Stimulated activated CD8-positive, alpha-beta memory T cell treated with anti-CD3 and anti-CD28 coated beads, Interleukin-4, amount 100 ng/mL, for 48 hours (primary cell): ENCODE measurements at regions not wholly inside any gene's neighbourhood (a gene's known extent, or its start where the extent isn't known, plus 50 kb on each side); places are given as distances from the start of the nearest gene placed in this dataset.

Experiments
- DNase-seq: peaks from one replicate; pipeline ENCODE4 v3.0.0-alpha.2; 2020

DNA sequence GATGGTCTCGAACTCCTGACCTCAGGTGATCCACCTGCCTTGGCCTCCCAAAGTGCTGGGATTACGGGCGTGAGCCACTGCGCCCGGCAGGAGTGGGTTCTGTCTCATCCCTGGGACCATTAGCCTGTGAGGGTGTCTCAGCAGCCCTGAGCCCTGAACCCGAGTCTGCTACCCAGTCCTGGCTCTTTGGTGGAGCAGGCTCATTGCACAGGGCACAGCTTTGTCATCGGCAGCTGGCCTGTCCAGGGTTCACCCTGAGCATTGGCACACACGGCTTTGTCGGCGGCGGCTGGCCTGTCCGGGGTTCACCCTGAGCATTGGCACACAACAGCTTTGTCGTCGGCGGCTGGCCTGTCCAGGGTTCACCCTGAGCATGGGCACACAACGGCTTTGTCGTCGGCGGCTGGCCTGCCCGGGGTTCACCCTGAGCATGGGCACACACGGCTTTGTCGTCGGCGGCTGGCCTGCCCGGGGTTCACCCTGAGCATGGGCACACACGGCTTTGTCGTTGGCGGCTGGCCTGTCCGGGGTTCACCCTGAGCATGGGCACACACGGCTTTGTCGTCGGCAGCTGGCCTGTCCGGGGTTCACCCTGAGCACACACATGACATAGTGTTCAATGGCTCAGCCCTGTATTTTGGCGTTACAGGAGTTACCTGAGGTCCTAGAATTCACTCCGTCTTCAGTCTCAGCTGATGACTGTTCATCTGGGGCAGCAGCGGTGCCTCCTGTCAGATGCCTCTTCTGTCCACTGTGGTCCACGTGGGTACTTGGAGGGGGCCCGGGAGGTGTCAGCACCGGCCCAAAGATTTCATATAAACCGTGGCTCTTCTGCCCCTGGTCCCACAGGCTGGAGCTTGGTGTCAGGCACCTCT is 1082.5 kb downstream of the BRD1 start:
- no peak for DNase-seq

DNA sequence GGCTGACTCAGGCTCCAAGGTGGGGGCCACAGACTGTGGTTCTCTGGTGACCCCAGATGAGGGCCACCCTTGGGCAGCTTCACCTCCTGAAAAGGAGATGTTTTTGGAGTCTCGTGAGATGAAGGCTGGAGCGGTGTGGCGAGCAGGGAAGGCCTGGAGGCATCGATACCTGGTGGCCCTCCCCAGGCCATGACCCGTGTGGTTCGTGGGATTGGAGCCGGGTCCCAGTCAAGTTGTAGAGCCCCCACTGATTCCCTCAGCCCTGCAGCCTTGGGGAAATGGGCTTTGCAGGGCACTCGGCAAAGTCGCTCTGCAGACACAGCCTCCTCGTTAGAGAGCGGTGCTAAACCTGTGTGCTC is 1083.4 kb downstream of the BRD1 start:
- DNase-seq: no peak

DNA sequence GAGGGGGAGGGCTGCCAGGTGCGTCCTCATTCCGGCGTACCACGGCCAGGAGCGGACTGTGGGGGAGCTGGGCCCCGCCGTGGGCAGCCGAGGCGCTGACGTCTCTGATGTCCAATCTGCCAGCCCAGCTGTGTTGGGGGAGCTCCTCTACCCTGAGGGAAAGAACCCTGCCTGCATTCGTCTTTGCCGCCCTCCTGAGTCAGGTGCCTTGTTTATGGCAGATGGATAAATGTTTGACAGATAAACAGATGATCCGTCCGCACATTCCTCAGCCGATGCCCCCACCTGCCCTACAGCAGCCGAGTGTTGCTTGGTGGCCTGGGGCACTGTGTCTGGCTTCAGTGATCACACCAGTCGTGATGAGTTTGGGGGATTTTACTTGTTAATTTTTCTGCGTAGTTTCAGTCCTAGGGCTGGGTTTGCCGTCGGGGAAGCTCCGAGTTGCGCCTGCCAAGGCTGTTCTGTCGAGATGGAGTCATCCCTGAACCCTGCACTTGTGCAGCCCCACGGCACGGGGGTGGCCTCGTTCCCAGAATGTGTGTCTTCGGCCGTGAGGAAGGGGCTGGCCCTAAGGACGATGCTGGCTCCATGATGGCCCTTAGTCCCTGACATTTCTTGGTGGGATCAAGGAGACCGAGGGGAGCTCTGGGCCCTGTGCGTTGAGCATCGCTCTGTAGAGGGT is 1083.9 kb downstream of the BRD1 start:
- no peak for DNase-seq

DNA sequence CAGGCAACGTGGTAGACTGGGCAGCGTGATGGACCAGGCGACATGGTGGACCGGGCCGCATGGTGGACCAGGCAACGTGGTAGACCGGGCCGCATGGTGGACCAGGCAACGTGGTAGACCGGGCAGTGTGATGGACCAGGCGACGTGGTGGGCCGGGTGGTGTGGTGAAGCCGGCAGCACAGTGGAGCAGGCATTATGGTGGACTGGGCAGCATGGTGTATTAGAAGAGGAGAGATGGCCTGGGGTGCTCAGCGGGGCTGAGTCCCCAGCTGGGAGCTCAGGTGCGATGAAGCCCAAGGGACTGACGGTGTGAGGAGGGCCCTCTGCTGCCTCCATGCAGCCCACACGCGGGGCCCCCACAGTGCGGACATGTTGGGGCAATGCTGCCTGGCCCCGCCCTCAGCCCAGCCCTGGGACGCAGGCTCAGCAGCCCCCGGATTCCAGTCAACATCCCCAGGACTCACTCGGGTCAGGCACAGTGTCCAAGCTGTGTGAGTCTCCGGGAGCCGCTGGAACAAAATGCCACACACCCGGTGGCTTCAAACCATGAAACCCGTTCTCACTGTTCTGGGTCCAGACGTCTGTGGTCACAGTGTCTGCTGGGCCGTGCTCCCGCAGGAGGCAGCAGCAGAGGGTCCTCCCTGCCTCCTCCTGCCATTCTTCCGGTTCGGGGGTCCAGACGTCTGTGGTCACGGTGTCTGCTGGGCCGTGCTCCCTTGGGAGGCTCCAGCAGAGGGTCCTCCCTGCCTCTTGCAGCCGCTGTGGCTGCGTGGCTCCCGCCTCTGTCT is 1084.9 kb downstream of the BRD1 start:
- no peak for DNase-seq

DNA sequence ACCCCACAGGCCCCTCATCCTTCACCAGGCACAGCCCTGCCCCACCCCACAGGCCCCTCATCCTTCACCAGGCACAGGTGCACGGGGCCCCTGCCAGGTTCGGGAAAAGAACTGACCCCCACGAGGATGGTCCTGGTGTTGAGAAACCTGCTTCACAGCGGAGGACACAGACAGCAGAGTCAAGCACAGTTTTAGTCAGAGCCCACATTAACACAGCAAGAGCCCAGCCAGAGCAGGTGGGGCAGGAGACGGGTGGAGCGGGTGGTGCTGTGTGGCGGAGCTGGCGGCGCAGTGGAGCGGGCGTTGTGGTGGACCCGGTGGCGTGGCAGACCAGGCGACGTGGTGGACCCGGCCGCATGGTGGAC is 1085.5 kb downstream of the BRD1 start:
- no peak for DNase-seq

DNA sequence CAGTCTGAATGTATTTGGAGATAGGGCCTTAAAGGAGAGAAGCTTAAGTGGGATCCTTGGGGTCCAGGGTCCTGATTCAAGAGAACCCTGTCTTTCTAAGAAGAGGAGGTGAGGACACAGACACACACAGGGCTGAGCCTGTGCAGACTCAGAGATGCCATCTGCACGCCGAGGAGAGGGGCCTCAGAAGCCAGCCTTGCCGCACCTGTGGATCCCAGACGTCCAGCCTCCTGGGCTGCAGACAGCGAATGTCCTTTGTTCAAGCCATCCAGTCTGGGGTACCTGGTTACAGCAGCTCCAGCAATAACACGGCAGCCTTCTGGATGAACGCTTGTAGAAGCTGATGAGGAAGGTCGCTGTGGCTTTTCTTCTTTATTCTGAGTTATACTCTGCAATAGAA is 1086.1 kb downstream of the BRD1 start:
- DNase-seq: no peak

DNA sequence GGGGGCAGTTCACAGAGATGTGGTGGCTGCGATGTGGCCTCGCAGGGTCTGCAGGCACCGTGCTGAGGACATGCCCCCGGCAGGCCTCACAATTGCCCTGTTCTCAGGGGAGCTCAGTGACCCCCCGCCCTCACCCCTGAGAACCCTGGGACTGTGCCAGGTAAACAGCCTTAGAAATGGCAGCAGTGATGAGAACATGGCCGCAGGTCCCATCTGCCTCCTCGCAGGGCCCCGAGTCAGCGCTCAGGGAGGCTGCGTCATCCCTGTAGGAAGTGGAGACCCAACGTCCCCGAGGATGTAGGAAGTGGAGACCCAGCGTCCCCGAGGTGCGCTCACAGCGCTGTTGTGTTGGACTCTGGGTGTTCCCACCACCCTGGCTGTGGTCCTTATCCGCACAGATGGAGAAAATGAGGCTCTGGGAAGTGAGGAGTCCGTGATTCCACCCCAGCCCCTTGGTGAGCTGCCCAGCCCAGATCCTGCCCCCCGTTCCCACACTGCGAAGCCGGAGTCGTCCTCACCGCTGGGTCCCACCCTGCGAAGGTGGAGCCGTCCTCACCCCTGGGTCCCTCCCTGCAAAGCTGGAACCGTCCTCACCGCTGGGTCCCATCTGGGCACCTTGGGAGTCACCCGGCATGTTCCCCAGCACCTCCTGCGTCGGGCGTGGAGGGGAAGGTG is 1086.8 kb downstream of the BRD1 start:
- DNase-seq: no peak

DNA sequence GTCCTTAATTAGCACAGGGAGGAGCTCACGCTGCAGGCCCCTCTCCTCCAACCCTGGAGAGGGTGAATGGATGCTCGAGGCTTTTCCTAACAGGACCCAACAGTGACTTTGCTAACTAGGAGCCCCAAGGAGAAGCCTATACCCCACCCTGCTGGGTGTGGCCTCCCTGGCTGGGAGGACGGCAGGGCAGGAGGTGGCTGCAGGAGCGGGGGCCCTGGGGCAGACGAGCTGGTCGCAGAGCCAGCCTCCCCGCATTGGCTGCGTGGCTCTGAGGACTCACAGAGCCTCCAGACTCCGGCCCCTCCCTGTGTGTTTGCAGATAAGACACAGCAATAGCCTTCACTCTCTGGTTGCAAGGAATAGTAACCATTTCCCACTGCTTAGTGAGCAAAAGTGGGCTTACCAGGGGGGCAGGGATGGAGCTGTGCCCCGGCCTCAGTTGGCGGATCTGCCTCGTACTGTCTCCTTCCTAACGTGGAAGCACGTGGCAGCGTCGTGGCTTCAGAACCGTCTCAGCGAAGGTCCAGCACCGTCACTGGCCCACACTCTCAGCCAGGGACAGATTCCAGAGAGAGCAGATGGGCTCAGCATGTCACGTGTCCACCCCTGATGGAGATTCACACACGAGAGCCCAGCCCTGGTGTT is 1087.5 kb downstream of the BRD1 start:
- DNase-seq: no peak

DNA sequence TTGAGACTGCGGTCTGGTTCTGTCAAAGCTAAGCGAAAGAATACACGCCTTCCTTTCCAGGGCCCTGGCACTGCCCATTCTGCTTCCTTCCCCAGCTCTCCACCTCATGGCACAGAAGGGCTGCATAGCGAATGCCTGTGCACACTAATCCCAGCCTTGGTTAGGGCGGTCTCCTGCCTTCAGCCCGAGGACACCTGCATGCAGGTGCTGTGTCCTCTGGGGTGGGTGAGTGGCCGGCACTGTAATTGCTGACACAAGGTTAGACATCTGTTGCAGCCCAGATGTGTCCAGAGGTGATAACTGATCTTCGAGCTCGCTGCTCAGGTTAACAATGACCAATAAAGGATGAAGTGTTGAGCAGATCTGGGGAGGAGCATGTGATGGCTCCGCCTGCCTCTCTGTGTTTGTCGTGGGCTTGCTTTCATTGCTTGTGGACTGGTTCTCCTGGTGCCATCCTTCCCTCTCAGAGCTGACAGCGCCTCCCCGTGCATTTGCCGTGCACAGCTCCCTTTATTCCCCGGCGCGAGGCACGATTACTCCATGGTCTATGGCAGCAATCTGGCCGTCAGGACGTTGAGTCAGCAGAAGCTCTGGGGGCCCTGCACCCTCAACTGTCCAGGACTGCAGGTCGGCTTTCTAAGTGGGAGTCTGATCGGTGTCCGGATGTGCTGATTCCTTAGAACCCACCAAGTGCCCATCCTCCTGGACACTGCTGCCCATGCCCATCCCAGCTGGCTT is 1088.2 kb downstream of the BRD1 start:
- no peak for DNase-seq

DNA sequence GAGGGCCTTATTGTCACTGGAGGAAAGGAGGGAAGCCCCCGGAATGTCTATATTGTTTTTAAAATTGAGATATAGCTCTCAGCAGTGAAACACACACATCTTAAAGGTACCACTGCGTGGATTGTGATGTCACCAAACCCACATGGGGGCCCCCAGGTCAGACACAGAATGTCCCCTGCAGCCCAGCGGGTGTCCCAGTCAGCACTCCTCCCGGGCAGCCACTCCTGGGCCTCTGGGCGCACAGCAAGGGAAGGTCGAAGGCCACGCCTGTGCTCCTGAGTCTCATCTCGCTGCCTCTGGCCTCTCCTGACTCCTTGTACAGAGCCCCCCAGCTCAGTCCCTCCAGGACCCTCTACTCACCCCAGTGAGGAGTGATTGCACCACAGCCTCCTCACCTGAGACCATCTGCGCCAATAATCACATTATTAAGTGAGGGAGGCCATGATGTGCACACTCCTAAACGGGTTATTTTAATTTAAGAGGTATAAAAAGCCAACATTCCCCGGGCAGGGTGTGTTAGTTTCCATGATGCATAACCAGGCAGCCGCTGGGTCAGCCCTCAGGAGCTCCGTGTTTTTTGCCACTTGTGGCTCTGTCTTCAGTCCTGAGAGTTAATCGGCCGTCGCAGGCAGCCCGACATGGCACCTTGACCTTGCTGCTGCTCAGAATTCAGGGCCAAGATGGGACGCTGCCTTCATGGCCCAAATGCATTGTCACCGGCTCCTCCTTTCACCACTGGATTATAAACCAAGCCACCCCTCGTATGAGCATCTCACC is 1089.3 kb downstream of the BRD1 start:
- no peak for DNase-seq

DNA sequence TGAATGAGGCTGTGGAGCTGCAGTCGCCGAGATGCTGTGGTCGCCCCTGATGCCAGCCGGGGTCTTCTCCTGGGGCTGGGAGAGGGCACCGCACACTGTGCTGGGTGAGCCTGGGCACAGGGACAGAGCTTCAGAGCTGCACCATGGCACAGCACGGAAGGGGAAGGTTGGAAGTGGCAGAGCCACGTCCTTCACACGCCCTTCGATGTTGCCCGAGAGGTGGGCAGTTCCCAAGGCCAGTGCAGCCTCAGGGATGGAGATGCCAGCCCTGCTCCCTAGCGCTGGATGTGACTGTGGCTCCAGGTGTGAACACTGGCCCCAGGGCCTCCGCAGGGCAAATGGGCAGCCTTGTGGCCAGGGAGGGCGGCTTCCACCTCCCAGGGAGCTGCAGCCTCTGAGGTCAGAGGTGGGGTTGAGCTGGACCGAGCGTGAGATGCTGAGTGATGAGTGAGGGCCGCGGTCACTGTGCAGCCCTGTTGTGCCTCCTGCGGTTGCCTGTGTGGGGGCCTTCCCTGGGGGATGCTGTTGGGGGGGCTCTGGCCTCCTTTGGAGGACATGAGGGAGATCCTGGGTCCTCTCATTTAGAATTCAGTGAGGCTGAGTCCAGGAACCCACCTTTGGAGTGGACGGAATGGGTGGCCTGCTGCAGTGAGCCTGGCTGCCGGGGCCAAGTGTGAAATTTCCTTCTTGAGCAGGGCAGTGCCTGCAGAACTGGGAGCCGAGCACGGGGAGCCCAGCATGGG is 1090.0 kb downstream of the BRD1 start:
- no peak for DNase-seq

DNA sequence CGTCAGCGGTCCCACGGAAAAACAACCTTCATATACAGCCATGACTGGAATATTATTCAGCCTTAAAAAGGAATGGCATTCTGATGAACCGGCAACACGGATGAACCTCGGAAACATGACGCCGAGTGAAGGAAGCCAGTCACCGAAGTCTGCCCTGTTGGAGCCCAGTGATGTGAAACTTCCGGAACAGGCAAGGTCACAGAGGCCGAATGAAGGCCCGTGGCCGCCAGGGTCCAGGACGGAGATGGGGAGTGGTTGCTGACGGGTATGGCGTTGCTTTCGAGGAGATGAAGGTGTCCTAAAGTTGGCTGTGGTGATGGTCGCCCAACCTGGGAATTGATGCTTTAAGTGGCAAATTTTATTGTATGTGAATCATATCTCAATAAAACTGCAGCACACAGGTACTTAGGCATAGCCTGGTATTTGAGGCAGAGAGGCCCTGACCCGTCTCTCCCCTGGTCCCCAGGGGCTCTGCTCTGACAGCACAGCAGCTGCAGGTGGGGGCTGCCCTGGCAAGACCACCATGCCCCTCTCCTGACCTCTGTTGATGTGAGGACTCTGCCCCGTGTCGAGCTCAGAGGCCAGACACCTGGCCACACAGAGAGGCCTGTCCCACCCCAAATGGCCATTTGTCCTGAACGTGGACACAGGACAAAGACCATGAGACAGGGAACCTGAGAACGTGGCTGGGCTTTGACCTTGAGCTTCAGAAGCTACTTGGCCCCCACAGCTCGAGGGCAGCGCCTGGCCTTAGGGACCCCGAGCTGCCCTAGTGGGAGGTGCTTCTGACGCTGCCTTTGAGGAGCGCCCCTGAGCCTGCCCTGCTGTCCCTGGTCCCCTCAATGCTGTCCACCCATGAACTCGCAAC is 1090.8 kb downstream of the BRD1 start:
- DNase-seq: no peak

DNA sequence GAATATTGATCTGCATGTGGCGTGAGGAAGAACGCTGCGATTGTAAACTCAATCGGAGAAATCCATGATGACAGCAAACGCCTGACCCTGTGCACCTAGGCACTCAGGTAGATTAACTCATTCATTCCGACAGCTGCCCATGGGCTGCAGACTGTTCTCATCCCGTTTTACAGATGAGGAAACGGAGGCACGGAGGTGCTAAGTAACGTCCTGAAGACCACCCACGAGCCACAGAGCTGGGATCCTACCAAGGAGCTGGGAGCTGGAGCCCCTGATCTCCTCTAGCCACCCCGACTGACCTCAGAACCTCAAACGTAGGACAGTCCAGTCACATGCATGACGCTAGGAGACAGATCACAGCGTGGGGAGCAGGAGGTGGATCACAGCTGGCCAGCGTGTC is 1092.7 kb downstream of the BRD1 start:
- DNase-seq: no peak

DNA sequence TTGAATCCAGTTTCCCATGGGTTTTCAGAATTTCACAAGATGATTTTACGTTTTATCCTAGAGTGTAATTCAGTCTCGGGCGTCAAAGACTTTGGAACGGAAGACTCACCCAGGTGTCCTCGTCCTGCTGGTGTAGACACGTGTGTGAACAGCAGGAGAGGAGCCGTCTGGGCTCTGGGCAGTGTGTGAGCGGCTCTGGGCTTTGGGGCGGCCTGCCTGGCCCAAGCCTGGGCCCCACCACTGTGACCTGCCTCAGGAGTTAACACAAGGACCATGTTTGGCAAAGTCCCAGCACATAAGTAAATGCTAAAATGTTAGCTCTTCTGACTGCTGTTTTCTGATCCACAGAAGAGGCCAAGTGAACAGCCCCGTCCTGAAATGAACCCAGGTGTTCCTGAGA is 1093.3 kb downstream of the BRD1 start:
- no peak for DNase-seq

DNA sequence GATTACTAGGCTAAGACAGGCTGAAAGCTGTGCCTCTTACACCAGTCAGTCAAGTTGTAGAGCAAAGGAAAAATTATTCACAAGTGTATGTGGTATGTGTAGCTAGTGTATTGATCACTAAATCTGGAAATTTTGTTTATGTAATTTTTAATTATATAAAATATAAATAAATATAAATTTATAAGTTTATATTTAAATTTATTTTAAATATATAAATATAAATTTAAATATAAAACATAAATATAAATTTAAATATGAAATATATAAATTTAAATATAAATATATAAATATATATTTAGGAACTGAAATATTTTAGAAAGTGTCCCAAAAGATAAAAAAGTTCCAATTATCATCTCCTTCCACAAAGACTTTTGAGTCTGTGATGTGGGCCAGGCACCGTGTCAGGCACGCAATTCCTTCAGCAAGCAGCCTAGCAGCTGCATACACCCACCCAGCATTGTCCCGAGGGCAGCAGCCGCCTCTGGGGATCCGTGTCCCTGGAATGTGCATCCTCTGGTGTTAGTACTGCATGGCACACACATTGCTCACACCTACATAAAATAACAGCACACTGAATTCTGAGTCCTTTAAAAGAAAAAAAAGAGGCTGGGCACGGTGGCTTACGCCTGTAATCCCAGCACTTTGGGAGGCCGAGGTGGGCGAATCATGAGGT is 1098.0 kb downstream of the BRD1 start:
- no peak for DNase-seq

DNA sequence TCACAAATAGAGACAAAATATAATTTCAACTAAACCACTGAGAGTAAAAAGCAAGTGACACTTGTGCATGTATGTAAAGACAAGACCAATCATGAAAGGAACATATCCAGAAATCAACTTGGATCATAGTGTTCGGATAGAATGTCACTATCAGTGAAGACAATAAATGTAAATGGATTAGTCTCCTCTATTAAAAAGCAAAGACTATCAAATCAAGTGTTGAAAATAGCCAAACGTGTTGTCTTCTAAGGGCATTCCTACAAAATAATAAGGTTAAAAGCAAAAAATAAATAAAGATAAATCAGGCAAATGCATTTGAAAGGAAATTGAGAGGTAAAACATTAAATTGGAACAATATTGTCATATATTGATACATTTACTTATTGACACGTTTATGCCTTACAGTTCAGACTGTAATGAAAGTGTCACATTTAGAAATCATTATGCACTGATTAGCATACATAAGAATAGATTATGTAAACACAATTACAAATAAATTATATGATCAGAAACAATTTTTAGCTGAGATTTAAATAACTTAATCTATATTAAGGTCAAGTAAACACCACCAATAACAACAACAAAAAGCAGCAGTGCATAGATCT is 1100.1 kb downstream of the BRD1 start:
- no peak for DNase-seq

DNA sequence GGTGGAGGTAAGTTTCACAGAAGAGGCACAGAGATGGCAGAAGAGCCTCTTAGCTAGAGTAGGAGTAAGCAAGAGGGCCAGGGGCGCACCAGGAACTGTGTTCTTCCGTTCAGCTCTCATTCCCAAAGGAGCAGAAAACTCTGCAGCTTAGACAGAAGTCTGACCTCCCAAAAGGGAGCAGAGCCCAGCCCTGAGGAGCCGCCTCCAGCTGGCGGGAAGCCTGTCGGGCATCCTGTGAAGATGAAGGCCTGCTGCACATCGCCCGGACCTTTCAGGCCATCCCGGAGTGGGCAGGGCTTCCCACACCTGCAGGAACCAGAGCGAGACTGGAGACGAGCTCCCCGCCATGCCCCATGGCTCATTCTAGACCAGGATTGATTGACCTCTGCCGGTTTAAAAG is 1102.8 kb downstream of the BRD1 start:
- no peak for DNase-seq

DNA sequence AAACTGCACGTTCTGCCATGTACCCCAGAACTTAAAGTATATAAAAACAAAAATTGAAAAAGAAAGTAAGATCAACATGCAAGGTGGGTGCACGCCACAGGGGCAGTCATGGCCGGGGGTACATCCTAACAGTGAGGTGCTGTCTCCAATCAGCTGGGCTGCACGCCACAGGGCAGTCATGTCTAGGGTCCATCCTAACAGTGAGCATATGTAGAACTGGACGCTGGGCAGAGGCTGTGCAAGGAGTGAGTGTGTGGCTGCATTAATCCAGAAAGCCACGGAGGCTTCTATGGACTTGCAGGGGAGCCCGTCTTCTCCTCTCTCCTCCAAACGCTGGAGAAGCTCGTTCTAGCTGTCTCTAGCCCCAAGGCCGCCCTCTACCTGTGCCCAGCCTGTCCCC is 1105.0 kb downstream of the BRD1 start:
- DNase-seq: no peak

DNA sequence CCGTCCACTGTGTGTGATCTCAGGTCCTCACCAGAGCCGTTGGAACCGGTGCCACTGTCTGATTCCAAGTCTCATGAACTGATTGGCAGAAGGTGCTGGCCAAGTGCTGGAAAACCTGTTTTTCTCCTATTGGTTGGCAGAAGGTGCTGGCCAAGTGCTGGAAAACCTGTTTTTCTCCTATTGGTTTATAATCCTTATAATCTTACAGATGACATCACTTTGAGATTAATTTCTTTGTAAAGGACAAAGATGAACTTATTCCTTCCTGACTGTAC is 1106.3 kb downstream of the BRD1 start:
- DNase-seq: no peak
